NCI-H82 (cell line): ENCODE measurements at regions not wholly inside any gene's neighbourhood (a gene's known extent, or its start where the extent isn't known, plus 50 kb on each side); places are given as distances from the start of the nearest gene placed in this dataset.
A peak's percentile ranks its signal among the peaks of the same experiment; 100 is the strongest.
"Not testable (repeated sequence)": the region's sequence is repeated elsewhere in the genome, so short reads cannot be mapped to it uniquely, and the experiment has no call there.

Source experiments
- DNase-seq: peaks from one replicate; lab custom pipeline; 2025; lab: John Stamatoyannopoulos, UW

GRCh38 chr1:219432191-219432606, 180.7 kb downstream of the ZC3H11B start:
- no peak for DNase-seq

GRCh38 chr1:219430419-219430818, 182.5 kb downstream of the ZC3H11B start:
- DNase-seq = no peak

DNA sequence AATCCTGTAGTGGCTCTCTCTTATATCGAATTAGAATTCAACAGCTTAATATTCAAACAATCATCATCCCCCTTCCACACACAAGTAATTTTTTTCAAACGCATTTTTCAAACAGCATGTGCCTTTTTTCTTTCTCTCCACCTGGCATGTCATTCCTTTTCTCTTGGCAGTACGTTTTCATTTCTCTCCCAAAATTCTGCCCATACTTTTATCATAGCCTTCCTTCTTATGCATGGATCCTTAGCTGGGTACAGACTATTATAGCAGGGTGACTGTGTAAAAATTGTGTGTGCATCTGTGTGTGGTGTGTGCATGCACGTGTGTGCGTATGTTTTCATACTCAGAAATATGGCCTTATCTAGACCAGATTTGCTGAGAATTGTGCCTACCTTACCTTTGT, 184.3 kb downstream of the ZC3H11B start:
- DNase-seq = no peak

DNA sequence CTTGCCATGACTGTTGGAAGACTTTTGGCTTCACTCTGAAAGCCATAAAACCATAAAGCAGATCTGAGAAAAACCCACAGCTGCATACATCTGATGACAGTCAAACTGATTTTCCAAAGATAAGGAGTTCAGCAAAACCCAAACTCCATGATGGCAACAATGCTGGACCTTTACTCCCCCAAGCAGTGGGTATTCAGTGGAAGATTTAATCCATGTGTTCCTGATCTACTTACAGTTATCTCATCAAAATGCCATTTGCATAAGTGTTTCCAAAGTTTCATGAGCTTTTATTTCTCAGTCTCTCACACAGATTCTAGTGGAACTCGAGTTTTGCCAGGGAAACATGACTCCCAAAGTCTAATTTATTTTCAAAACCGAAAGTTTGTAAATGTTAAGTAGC, 184.9 kb downstream of the ZC3H11B start:
- no peak for DNase-seq

GRCh38 chr1:219427403-219427802, 185.5 kb downstream of the ZC3H11B start:
- no peak for DNase-seq

GRCh38 chr1:219422811-219423598, 189.9 kb downstream of the ZC3H11B start:
- DNase-seq = no peak

DNA sequence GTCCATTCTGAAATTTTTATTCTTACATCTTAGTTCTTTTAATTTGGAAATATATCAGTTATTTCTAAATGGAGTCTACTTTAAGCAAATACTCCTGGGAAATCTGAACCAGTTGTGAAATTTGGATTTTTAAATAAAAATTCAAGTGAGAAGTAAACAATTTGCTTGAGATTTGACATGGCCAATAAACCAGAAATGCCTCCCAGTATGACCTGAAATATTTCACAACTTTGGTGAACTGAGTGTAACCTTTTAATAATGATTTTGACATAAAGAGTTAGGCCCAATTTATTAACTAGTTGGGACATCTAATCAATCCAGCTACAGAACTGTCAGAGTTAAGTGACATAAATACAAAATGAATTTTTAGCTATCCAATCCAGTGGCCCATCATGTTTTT, 192.0 kb downstream of the ZC3H11B start:
- DNase-seq = no peak

DNA sequence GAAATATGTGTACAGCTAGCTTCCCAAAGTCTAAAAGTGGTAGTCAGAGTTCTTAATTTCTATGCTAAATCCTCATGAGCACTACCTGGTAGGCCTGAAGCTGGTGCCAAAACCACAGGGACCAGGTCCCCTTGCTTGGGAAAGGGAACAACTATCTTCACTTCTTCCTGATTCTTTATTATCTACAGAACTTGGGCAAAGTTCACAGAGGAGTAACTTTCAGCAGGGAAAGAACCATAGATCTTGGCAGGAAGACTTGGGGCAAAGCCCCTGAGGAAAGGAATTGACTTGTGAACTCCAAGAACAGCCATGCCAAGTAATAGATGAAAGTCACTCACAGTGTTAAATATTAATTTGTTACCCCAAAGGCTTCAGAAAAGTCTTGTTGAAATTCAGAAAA, 193.0 kb downstream of the ZC3H11B start:
- DNase-seq = no peak

DNA sequence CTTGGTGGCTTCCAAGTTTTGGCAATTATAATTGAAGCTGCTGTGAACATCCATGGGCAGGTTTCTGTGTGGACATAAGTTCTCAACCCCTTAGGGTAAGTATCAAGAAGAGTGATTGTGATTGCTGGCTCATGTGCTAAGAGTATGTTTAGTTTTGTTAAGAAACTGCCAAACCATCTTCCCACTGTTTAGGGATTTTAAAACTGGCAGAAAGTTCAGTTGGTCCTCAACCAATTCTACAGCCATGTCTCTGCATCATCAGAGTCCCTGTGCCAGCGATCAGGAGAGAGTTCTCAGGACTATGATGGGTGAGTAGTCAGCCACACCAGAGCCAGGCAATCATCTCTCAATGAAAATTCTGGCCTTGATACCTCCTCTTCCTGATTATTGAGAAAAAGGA, 193.8 kb downstream of the ZC3H11B start:
- no peak for DNase-seq

DNA sequence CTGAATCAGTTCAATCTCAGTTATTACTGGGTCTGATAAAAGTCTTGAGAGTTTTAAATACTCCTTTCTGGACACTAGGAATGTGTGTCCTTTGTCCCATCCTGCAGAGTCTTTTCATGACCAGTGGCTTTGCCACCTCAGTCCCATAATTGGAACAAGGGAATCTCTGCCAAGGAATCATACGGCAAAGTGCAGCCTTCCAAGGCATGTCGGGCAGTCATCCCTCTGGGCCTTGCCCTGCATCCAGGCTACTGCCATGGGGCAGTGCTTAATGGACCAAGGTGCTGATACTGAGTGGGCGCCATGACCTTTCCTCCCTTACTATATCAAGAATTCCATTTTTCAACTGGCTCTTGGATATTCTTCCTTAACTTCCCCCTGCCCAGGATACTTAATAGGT, 195.3 kb downstream of the ZC3H11B start:
- no peak for DNase-seq

GRCh38 chr1:219416598-219417238, 196.2 kb downstream of the ZC3H11B start:
- DNase-seq = peak; percentile 87

- no peak for DNase-seq
Observed at GRCh38 chr1:219415915-219416314, 197.0 kb downstream of the ZC3H11B start.

- no peak for DNase-seq
Observed at GRCh38 chr1:219415433-219415832, 197.5 kb downstream of the ZC3H11B start.

- no peak for DNase-seq
Observed at GRCh38 chr1:219414250-219414649, 198.7 kb downstream of the ZC3H11B start.

GRCh38 chr1:219413536-219413935, 199.4 kb downstream of the ZC3H11B start:
- DNase-seq = no peak

DNA sequence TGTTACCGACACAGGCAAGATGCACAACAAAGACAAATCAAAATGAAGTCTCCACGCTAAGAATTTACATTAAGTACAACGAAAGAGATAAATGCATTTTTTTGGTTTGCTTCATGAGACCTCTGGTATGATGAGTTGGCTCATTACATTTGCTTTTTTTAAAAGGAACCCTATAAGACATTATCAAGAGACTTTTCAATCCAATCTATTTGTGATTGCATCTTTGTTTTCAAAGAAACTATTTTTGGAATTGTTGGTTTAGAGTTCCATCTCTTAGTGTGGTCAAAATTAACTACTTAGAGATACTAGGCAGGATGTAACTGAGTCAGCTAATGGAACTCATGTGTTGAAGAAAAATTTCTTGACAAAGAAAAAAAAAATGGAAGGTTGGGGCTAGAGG, 200.1 kb downstream of the ZC3H11B start:
- no peak for DNase-seq

DNA sequence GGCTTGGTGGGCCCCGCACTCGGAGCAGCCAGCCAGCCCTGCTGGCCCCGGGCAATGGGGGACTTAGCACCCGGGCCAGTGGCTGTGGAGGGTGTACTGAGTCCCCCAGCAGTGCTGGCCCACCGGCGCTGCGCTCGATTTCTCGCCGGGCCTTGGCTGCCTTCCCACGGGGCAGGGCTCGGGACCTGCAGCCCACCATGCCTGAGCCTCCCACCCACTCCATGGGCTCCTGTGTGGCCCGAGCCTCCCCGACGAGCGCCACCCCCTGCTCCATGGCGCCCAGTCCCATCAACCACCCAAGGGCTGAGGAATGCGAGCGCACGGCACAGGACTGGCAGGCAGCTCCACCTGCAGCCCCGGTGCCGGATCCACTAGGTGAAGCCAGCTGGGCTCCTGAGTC, 202.2 kb downstream of the ZC3H11B start:
- not testable (repeated sequence) for DNase-seq

DNA sequence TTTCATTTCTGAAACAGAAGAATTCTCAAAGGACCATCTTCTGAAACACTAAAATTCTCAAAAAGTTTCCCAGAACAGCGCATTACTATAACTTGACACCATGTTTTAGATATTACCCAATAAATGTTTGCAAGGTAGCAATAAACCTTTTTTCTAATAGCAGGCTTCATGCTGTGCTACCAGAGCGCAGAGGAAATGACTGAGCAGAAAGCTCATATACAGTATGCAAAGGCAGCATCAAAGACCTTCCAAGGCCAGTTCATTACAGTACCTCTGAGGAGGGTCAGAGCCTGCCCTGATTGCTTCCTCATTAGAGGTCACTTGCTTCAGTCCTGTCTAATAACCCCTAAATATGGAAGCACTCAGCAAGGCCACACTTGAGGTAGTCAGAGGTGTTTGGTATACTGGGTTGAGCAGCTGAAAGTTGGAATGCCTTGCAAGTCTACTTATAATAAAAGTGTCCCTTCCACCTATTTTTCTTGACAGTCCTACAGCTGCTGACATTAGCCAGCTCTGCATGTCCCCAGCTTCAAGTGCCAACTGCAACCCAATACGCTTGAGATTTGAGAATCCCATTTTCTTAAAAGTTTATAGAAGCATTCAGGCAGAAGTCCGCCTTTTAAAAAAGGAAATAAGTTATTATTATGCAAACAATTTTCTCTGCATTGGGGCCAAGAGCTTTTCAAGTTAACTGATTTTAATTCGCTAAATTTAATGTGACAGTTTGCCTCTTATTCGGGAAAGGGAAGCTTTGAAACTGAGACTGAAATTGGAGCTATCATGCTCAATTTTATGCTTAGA, 207.2 kb downstream of the ZC3H11B start:
- DNase-seq = peak; percentile 43

GRCh38 chr1:219404629-219405028, 208.3 kb downstream of the ZC3H11B start:
- no peak for DNase-seq

- no peak for DNase-seq
Observed at GRCh38 chr1:219402925-219403324, 210.0 kb downstream of the ZC3H11B start.

DNA sequence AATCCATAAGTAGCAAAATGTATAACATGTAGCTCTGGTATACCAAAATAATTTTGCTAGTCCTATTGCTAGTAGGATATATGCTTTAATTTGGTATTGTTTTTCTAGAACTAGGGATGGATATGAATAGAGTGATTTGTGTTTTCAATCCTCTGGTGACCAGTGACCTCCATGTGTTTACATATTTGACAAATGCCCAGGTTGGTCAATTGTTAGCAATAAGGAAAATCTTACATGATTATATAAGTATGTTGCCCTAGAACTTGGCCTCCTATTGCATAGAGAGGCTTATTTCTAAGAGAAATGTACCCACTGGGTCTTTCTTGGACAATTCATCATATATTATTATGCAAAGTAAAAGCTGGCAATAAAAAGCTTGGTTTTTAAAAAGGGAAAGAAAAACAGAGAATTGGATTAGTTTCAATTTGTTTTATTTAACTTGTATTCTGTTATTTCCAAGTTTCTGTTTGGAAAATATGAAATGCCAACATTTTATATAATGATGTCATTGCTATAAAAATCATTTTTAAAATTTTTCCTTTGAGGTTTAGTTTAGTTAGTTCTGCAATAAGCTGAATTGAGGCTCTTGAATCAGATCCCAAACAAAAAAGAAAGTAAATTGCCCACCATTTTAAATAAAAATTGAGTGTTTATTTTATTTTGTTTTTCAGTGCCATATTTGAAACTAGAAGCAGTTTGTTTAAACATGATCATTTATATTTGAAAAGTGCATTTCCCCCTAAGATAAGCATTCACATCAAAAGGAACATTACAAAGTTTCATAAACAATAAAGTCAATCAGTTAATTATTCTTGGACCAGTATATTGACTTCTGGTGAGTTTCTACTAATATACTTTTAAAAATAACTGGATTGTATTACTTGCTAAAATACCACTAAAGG, 210.9 kb downstream of the ZC3H11B start:
- no peak for DNase-seq

DNA sequence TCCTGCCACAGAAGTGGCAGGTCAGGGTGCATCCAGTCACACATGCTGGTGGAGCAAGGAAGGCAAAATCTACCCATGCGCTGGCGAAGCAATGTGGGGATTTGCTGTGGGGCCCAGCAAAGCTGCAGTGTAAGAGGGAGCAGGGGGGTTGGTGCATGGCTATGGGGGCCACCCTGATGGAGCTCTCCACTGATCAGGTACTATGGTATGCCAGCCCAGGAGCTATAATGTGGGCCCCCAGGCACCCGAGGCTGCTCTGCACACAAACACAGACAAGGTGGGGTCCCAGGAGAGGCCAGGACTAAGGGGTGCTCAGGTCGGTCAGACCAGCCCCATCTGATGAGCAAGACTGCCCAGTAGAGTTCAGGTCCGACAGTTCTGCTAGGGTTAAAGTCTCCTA, 213.5 kb downstream of the ZC3H11B start:
- DNase-seq = no peak
